Kidney (tissue), 13 donors: ENCODE measurements at regions not wholly inside any gene's neighbourhood (a gene's known extent, or its start where the extent isn't known, plus 50 kb on each side); places are given as distances from the start of the nearest gene placed in this dataset.

Source experiments
- DNase-seq, 5 donors: peaks; one replicate each; pipeline ENCODE4 v3.0.0-alpha.2; 2013 to 2020
- FAIRE-seq: peaks from 2 replicates; lab custom pipeline; 2012; peaks lifted over from hg19 to GRCh38; lab: Jason Lieb, UNC
- H3K27ac ChIP-seq, 2 donors: one replicate each; pipeline ENCODE4 v1.7.0; 2013; ENCODE audit warnings: low read depth in 2 of 2, low read length in 2 of 2, inconsistent platforms in 1 of 2
- H3K27me3 ChIP-seq: one replicate; pipeline ENCODE4 v1.7.1; 2013; ENCODE audit warnings: low read length, inconsistent platforms; ENCODE audit not compliant: control insufficient read depth, insufficient read depth
- H3K36me3 ChIP-seq, 3 donors: one replicate each; pipeline versions ENCODE4 v1.7.0 to v1.7.1; 2013; ENCODE audit warnings: low read length in 3 of 3, control low read depth in 1 of 3, inconsistent platforms in 1 of 3; ENCODE audit not compliant: insufficient read depth in 3 of 3, control insufficient read depth in 2 of 3
- H3K4me1 ChIP-seq, 3 donors: one replicate each; pipeline versions ENCODE4 v1.7.0 to v1.7.1; 2013; ENCODE audit warnings: low read length in 3 of 3, inconsistent platforms in 1 of 3, low read depth in 1 of 3; ENCODE audit not compliant: control insufficient read depth in 2 of 3, insufficient read depth in 2 of 3
- H3K4me3 ChIP-seq, 3 donors: one replicate each; pipeline versions ENCODE4 v1.7.0 to v1.8.1; 2013; ENCODE audit warnings: low read length in 3 of 3, control low read depth in 1 of 3, inconsistent platforms in 1 of 3
- H3K9ac ChIP-seq, 3 donors: one replicate each; pipeline versions ENCODE4 v1.7.0 to v1.7.1; 2013; ENCODE audit warnings: low read length in 3 of 3, control low read depth in 1 of 3, inconsistent platforms in 1 of 3
- H3K9me3 ChIP-seq, 3 donors: one replicate each; pipeline versions ENCODE4 v1.7.0 to v1.7.1; 2013; ENCODE audit warnings: low read length in 3 of 3, control low read depth in 1 of 3, inconsistent platforms in 1 of 3; ENCODE audit not compliant: control insufficient read depth in 2 of 3, insufficient read depth in 1 of 3
- CTCF ChIP-seq: IDR thresholded peaks from 3 replicates; pipeline ENCODE4 v1.5.1; 2012; ENCODE audit warnings: mild to moderate bottlenecking, moderate library complexity, borderline replicate concordance; ENCODE audit not compliant: insufficient read depth; ENCODE audit errors: extremely low read depth
- intact Hi-C: fragments of 100-400 bp; cut with DNase I; formaldehyde crosslinking; loops from one replicate; pipeline ENCODE4 v1.11.1; 2022
- donor health status: control.
- donor health status: control.
- donor health status: control.
- donor health status: control.
- donor health status: control.
- donor health status: DM: yes; HTN: yes; CAD: no.
- donor health status: Normal renal cell carcinoma (clear cell type).

- no peak for TF ChIP-seq CTCF
- no peak overlapping the region for H3K27ac ChIP-seq
- H3K4me3 ChIP-seq, result no peak overlapping the region
- intact Hi-C loops, result no loop called here
- no peak for FAIRE-seq
- no peak for DNase-seq
- H3K36me3 ChIP-seq, result no peaks in the 10 kb centered on the region
- H3K9ac ChIP-seq, result no peak overlapping the region
- no peaks in the 10 kb centered on the region for H3K27me3 ChIP-seq
- H3K4me1 ChIP-seq, result peaks cover 0 to 11% (median 0%) of the 10 kb centered on the region in 3 donors
- peaks cover 0 to 7% (median 0%) of the 10 kb centered on the region in 3 donors for H3K9me3 ChIP-seq
Observed at GRCh38 chr10:111999205-111999914, 184.2 kb downstream of the GPAM start.

GRCh38 chr10:111999915-112000302 lies 183.7 kb downstream of the GPAM start:
- H3K4me3 ChIP-seq, result no peak overlapping the region
- no peaks in the 10 kb centered on the region for H3K36me3 ChIP-seq
- H3K4me1 ChIP-seq, result peaks cover 0 to 11% (median 0%) of the 10 kb centered on the region in 3 donors
- no peak overlapping the region for H3K27ac ChIP-seq
- intact Hi-C loops, result no loop called here
- FAIRE-seq (no peak), DNase-seq (no peak)
- H3K9me3 ChIP-seq, result peaks cover 0 to 2% (median 0%) of the 10 kb centered on the region in 3 donors
- no peaks in the 10 kb centered on the region for H3K27me3 ChIP-seq
- H3K9ac ChIP-seq, result no peak overlapping the region
- no peak for TF ChIP-seq CTCF

- H3K9ac ChIP-seq, result no peak overlapping the region
- no peaks in the 10 kb centered on the region for H3K27me3 ChIP-seq
- H3K27ac ChIP-seq, result no peak overlapping the region
- H3K4me1 ChIP-seq, result peaks cover 0 to 11% (median 0%) of the 10 kb centered on the region in 3 donors
- H3K36me3 ChIP-seq, result no peaks in the 10 kb centered on the region
- FAIRE-seq (no peak), DNase-seq (no peak)
- no peaks in the 10 kb centered on the region for H3K9me3 ChIP-seq
- TF ChIP-seq CTCF, result no peak
- H3K4me3 ChIP-seq, result no peak overlapping the region
- intact Hi-C loops, result no loop called here
Observed at GRCh38 chr10:112000466-112000865, 183.1 kb downstream of the GPAM start.
